Liver (tissue), 8 donors: ENCODE measurements at regions not wholly inside any gene's neighbourhood (a gene's known extent, or its start where the extent isn't known, plus 50 kb on each side); places are given as distances from the start of the nearest gene placed in this dataset.

Experiments
- DNase-seq: peaks from one replicate; pipeline ENCODE4 v3.0.0-alpha.2; 2017; ENCODE audit warnings: low spot score
- H3K27ac ChIP-seq, 2 donors: one replicate each; pipeline ENCODE4 v1.7.0; 2013; ENCODE audit warnings: inconsistent platforms in 2 of 2, low read length in 2 of 2, control low read depth in 1 of 2, low read depth in 1 of 2, mild to moderate bottlenecking in 1 of 2
- H3K27me3 ChIP-seq, 4 donors: one replicate each; pipeline versions ENCODE4 v1.6.1 to v1.7.0; 2013; ENCODE audit warnings: low read length in 3 of 4, inconsistent platforms in 1 of 4, mild to moderate bottlenecking in 1 of 4, moderate library complexity in 1 of 4; ENCODE audit not compliant: control insufficient read depth in 4 of 4, insufficient read depth in 4 of 4
- H3K36me3 ChIP-seq, 4 donors: one replicate each; pipeline versions ENCODE4 v1.6.1 to v1.7.0; 2013; ENCODE audit warnings: low read length in 3 of 4, mild to moderate bottlenecking in 3 of 4, low read depth in 1 of 4, moderate library complexity in 1 of 4; ENCODE audit not compliant: control insufficient read depth in 4 of 4, insufficient read depth in 3 of 4
- H3K4me1 ChIP-seq, 4 donors: one replicate each; pipeline versions ENCODE4 v1.6.1 to v1.7.0; 2013; ENCODE audit warnings: low read length in 3 of 4, mild to moderate bottlenecking in 3 of 4, moderate library complexity in 1 of 4; ENCODE audit not compliant: control insufficient read depth in 4 of 4, insufficient read depth in 4 of 4
- H3K4me3 ChIP-seq, 3 donors: one replicate each; pipeline versions ENCODE4 v1.6.1 to v1.7.0; 2013; ENCODE audit warnings: low read length in 3 of 3, control low read depth in 1 of 3, low read depth in 1 of 3, mild to moderate bottlenecking in 1 of 3
- H3K9ac ChIP-seq, 2 donors: one replicate each; pipeline ENCODE4 v1.7.0; 2013; ENCODE audit warnings: low read length in 2 of 2, mild to moderate bottlenecking in 2 of 2, moderate library complexity in 2 of 2, control low read depth in 1 of 2, low read depth in 1 of 2
- H3K9me3 ChIP-seq, 4 donors: one replicate each; pipeline versions ENCODE4 v1.6.1 to v1.7.0; 2013; ENCODE audit warnings: low read length in 3 of 4; ENCODE audit not compliant: control insufficient read depth in 4 of 4
- ATF3 ChIP-seq: IDR thresholded peaks from 2 replicates; pipeline ENCODE4 v1.6.1; 2016; ENCODE audit warnings: antibody characterized with exemption
- CTCF ChIP-seq: fragments of 150-350 bp; IDR thresholded peaks from 2 replicates; pipeline ENCODE4 v1.5.1; 2017; ENCODE audit warnings: improper control_type of control experiment, low read depth, low read length; ENCODE audit not compliant: missing input control
- EGR1 ChIP-seq, 2 donors: IDR thresholded peaks; 2 replicates each; pipeline ENCODE4 v1.6.1; 2016 to 2018; ENCODE audit warnings: antibody characterized with exemption in 2 of 2, low read depth in 2 of 2
- FOXA1 ChIP-seq: IDR thresholded peaks from 2 replicates; pipeline ENCODE4 v1.6.1; 2016; ENCODE audit warnings: antibody characterized with exemption
- FOXA2 ChIP-seq: IDR thresholded peaks from 2 replicates; pipeline ENCODE4 v1.6.1; 2016; ENCODE audit warnings: antibody characterized with exemption
- GABPA ChIP-seq, 2 donors: IDR thresholded peaks in 1 of 2; conservative IDR thresholded peaks in 1 of 2; 2 replicates each; pipeline ENCODE4 v1.6.1; 2016; ENCODE audit warnings: antibody characterized with exemption in 2 of 2, mild to moderate bottlenecking in 1 of 2, moderate library complexity in 1 of 2
- HNF4A ChIP-seq, 2 donors: conservative IDR thresholded peaks; 2 replicates each; pipeline ENCODE4 v1.6.1; 2016; ENCODE audit warnings: antibody characterized with exemption in 2 of 2, mild to moderate bottlenecking in 2 of 2
- HNF4G ChIP-seq: IDR thresholded peaks from 2 replicates; pipeline ENCODE4 v1.6.1; 2016; ENCODE audit warnings: antibody characterized with exemption
- JUND ChIP-seq, 2 donors: IDR thresholded peaks; 2 replicates each; pipeline ENCODE4 v1.6.1; 2016; ENCODE audit warnings: antibody characterized with exemption in 2 of 2
- MAX ChIP-seq: IDR thresholded peaks from 2 replicates; pipeline ENCODE4 v1.6.1; 2016; ENCODE audit warnings: antibody characterized with exemption
- NR2F2 ChIP-seq: IDR thresholded peaks from 2 replicates; pipeline ENCODE4 v1.6.1; 2016; ENCODE audit warnings: antibody characterized with exemption
- RAD21 ChIP-seq, 2 donors: IDR thresholded peaks; 2 replicates each; pipeline ENCODE4 v1.6.1; 2016; ENCODE audit warnings: antibody characterized with exemption in 2 of 2, mild to moderate bottlenecking in 2 of 2
- REST ChIP-seq: IDR thresholded peaks from 2 replicates; pipeline ENCODE4 v1.6.1; 2016; ENCODE audit warnings: antibody characterized with exemption, mild to moderate bottlenecking
- RXRA ChIP-seq, 2 donors: IDR thresholded peaks; 2 replicates each; pipeline ENCODE4 v1.6.1; 2017 to 2018; ENCODE audit warnings: antibody characterized with exemption in 2 of 2, mild to moderate bottlenecking in 1 of 2
- SP1 ChIP-seq: IDR thresholded peaks from 2 replicates; pipeline ENCODE4 v1.6.1; 2018; ENCODE audit warnings: antibody characterized with exemption, mild to moderate bottlenecking
- TAF1 ChIP-seq: conservative IDR thresholded peaks from 2 replicates; pipeline ENCODE4 v1.6.1; 2016; ENCODE audit warnings: antibody characterized with exemption, mild to moderate bottlenecking
- YY1 ChIP-seq: IDR thresholded peaks from 2 replicates; pipeline ENCODE4 v1.6.1; 2016; ENCODE audit warnings: antibody characterized with exemption, mild to moderate bottlenecking
- ZBTB33 ChIP-seq: IDR thresholded peaks from 2 replicates; pipeline ENCODE4 v1.6.1; 2016; ENCODE audit warnings: antibody characterized with exemption
- WGBS: extraction: QIAGEN DNeasy Blood & Tissue Kit; methylation state at CpG from one replicate; pipeline ENCODE4 v1.1.7; 2013; 5-methylcytosine and 5-hydroxymethylcytosine counted together
- donor health status: healthy.
- donor health status: healthy.
- donor health status: healthy.
- donor health status: healthy.
- donor health status: healthy.

- TF ChIP-seq MAX (no peak), RXRA (IDR thresholded peaks at IDR 0.05) (no peak), HNF4G (no peak), SP1 (no peak), ATF3 (no peak), YY1 (no peak), FOXA2 (no peak), RAD21 (IDR thresholded peaks at IDR 0.05) (no peak), EGR1 (IDR thresholded peaks at IDR 0.05; ENCODE audit: low read depth in 2 of 2) (no peak), FOXA1 (no peak), ZBTB33 (no peak), JUND (IDR thresholded peaks at IDR 0.05) (no peak), REST (no peak), HNF4A (conservative IDR thresholded peaks at IDR 0.05) (no peak), TAF1 (no peak), CTCF (no peak), NR2F2 (no peak), GABPA (IDR thresholded peaks at IDR 0.05 in 1 of 2, conservative IDR thresholded peaks at IDR 0.05 in 1 of 2) (no peak)
- H3K9me3 ChIP-seq: peaks cover 0 to 6% (median under 1%) of the 10 kb centered on the region in 4 donors
- no peak for DNase-seq
- H3K4me1 ChIP-seq: no peaks in the 10 kb centered on the region
- no peak overlapping the region for H3K4me3 ChIP-seq
- peaks cover 0 to 2% (median 0%) of the 10 kb centered on the region in 4 donors for H3K27me3 ChIP-seq
- no peak overlapping the region for H3K9ac ChIP-seq
- no peaks in the 10 kb centered on the region for H3K36me3 ChIP-seq
- WGBS: 80% methylated on average over 2 of the region's 2 CpGs
- H3K27ac ChIP-seq: no peak overlapping the region
Measured at GRCh38 chr4:175127314-175127713, 209.2 kb downstream of the ADAM29 start.
